HG02973 (cell line): ENCODE measurements at regions not wholly inside any gene's neighbourhood (a gene's known extent, or its start where the extent isn't known, plus 50 kb on each side); places are given as distances from the start of the nearest gene placed in this dataset.
"Not testable (repeated sequence)": the region's sequence is repeated elsewhere in the genome, so short reads cannot be mapped to it uniquely, and the experiment has no call there.

ENCODE experiments used
- ATAC-seq: cut with Tn5 transposase; IDR thresholded peaks from one replicate; pipeline ENCODE4 v1.9.1; 2021; ENCODE audit warnings: moderate library complexity; ENCODE audit not compliant: unreplicated experiment

DNA sequence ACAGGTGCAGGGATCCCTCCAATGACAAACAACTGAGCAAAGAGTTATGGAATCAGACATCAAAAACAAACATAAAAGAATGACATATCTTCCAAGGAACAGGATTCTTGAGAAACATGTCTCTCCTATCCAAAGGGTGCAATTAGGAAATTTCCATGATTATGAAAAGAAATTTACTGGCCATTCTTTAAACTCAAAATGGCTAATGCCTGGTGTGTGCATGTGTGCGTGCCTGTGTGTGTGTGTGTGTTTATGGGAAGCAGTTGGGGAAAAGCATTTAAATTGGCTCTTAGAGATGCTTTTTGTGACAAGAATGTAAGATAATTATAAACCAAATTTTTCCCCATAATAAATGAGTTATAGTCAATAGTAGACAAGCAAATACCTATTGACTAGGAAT, 320.5 kb upstream of the THBS1 start:
- no peak for ATAC-seq

DNA sequence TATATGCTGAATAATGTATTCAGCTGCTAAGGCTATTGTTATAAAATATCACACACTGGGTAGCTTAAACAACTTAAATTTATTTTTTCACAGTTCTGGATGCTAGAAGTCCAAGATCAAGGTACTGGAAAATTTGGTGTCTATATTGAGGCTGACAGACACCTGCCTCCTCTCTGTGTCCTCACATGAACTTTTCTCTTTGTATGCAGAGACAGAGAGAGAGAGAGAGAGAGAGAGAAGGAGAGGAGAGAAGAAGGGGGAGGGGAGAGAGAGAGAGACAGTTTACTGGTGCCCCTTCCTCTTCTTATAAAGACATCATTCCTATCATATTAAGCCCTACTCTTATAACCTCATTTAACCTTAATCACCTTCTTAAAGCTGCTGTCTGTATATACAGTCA, 320.1 kb upstream of the THBS1 start:
- no peak for ATAC-seq

DNA sequence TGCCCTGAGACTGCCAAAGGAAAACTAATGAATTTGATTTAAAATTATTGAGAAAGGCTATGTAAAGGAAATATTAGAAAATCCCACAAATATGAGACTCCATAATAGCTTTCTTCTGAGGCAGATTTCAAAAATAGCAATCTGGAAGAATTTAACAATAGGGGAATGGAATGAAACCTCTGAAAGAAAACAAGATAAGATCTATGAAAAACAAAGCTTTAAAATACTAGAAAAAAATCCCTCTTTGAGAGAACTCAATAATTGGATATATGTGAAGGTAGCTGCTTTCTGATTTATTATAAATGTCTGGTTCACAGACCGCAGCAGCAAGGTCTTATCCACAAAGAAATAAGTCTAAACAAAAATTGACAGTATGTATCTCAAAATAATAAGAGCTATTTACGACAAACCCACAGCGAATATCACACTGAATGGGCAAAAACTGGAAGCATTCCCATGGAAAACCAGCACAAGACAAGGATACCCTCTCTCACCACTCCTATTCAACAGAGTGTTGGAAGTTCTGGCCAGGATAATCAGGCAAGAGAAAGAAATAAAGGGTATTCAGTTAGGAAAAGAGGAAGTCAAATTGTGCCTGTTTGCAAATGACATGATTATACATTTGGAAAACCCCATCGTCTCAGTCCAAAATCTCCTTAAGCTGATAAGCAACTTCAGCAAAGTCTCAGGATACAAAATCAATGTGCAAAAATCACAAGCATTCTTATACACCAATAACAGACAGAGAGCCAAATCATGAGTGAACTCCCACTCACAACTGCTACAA, 319.3 kb upstream of the THBS1 start:
- ATAC-seq, result not testable (repeated sequence)

DNA sequence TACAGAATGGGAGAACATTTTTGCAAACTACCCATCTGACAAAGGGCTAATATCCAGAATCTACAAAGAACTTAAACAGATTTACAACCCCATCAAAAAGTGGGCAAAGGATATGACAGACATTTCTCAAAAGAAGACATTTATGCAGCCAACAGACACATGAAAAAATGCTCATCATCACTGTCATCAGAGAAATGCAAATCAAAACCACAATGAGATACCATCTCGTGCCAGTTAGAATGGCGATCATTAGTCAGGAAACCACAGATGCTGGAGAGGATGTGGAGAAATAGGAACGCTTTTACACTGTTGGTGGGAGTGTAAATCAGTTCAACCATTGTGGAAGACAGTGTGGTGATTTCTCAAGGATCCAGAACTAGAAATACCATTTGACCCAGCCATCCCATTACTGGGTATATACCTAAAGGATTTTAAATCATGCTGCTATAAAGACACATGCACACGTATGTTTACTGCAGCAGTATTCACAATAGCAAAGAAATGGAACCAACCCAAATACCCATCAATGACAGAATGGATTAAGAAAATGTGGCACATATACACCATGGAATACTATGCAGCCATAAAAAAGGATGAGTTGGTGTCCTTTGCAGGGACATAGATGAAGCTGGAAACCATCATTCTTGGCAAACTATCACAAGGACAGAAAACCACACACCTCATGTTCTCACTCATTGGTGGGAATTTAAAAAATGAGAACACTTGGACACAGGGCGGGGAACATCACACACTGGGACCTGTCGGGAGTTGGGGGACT, 317.7 kb upstream of the THBS1 start:
- not testable (repeated sequence) for ATAC-seq

DNA sequence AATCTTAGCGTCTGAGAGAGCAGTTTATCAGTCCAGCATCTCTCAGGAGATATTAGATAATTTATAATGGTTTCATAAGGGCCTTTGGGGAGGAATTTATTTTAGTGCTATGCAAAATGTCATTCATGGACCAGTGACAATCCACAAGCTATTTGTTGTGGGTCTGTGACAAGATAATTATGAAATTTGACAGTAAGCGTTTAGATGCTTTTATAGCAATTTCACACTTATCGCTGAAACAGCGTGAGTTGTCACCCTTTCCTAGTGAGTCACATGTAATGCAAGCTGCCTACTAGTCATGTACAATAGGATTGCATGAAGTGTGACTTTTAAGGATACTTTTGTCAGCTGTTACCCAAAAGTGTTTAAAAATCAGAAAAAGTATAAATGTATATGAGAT, 315.6 kb upstream of the THBS1 start:
- ATAC-seq, result no peak

DNA sequence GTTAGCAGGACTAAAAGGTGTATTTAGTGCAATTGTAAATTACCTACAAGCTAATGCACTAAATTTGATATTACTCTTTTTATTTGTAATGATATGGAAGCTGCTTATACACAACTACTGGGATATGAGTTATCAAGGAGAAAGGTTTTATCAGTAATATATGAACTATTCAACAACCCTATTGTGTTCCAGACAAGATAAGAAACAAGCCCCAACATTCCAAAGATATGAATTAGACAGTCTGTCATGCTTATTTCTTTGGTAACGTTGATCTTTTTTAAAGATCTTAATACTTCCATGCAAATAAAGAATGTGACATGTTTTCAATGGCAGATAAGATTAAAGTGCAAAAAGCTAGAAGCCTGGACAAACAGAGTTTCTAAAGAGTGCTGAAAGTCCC, 314.0 kb upstream of the THBS1 start:
- ATAC-seq, result no peak

DNA sequence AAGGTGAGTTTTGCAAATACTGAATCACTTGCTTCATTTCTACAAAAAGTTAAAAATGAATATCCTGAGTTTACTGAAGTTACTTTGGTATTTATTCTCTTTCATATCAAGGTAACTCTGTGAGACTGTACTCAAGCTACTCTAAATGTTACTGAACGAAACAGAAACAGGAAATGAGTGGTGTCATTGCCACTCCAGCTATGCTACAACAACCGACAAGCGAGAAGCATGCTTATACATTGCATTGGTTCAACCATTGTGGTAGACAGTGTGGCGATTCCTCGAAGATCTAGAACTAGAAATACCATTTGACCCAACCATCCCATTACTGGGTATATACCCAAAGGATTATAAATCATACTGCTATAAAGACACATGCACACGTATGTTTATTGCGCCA, 313.2 kb upstream of the THBS1 start:
- no peak for ATAC-seq

DNA sequence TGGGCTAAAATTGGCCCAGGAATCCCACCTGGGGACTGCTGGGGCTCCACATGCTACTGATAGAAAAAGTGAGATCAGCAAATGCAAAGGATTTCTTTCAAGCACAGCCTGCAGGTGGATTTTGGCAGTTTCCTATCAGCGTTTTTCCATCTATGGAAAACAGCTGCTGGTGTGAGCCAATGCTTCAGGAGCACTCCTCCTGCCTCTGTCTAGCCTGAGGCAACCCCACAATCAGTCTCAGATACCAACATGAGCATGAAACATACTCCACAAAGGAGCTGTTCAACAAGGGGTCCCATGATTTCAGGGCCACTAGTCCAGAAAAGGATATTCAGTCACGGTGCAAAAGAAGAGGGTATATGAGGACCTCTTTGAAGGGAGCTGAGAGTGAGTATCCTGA, 311.5 kb upstream of the THBS1 start:
- no peak for ATAC-seq

DNA sequence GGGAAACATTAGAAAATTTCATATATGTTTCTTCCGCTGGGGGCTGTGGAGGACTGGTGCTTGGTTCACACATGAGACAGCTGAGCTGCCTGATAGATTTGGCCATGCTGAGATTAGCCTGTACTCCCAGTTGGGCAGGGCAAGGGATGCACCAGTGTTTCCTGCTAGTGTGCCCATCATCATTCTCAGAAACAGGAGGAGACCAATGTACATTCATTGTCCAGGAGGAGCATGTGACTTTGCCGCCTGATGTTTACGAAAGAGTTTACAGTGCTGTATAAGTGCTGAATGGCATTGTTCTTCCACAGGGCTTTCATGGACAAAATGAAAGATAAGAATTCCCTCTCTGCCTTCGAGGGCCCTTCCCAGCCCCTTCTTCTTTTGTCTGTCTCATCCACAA, 311.1 kb upstream of the THBS1 start:
- no peak for ATAC-seq

DNA sequence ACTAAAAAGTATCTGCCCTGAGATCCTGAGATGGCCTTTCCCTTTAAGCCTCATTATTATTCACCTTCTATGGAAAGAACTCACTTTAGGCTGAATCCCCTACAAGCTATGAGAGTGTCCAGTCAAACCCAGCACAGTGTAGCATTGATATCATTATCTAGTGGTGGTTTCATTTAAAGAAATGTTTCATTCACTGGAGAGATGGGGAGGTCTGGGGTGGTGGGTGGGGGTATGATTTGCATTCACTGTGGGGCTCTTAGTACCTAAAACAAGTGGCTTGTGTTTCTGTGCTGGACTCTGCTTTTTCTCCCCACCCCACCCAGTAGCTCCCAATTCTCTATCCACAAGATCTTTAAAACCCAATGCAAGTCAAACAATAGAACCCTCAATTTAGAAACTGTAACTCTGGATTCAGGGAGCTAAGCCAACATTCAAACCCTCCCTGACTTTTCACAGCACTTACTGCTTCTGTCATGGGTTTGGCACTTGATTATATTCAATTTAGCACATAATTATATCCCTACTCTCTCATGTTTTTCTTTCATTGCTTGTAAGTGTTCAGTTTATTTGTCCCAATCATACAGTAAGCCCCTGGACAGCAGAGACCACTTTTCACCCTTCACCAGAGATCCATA, 310.5 kb upstream of the THBS1 start:
- no peak for ATAC-seq

DNA sequence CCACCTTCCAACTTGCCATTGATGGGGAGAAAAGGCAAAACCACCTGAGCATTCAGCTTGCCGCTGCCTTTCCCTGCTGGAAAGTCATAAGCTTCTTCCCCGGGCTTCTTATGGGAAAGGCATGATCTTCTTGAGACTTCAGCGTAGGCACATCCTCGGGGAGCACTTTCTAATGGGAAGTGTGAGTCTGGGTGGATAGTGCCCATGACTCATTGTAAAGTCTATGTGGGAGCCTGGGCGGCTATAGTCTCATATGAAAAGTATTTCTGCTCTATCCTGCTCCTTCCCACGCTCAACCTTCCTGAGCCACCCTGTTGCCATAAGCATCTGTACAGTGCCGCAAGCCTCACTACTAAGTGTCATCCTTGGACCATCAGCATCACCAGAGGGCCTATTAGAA, 309.9 kb upstream of the THBS1 start:
- no peak for ATAC-seq

DNA sequence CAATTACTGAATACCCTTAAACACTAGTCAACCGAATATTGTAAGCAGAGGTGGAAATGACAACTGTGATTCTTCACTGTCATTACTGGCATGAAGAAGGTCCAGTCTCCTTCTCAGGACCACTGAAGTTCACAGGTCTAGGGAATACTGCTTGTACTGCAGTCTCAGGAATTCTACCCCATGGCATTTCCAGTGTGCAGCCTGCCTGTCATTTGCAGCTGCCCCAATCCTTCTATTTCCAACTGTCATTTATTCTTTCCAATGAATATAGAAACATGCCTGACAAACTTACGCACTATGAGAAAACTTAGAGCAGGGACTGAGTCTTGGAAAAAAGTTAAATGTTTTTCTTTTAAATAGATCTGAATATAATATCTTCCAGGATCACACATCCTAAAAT, 308.0 kb upstream of the THBS1 start:
- no peak for ATAC-seq

DNA sequence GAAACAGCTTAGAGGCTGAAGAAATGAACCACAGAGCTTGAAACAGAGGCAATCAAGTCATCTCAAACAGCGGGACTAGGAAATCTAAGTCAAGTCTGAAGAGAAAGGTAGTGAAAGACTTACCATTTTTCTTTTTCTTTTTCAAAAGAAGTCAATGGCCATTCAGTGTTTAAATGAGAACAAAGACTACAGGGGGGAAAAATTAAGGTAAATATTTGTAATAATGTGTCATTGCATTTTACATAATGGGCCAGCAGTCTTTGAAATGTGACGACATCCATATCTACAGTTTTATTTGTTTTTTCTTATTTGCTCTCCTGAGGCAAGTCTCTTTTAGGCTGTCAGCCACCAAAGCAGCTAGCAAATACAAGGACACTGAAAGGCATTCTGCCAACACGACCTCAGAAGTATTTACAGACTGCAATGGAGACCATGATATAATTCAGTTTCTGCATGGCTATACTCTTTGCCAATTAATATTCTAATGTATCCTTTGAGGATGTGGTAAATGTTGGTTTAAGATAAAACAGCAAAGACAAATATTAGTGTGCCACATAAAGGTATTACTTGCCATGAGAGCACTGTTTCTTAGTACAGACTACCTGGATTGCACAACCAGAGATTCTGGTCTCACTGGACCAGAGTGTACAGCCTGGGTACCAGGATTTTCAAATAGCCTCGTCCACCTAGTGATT, 307.0 kb upstream of the THBS1 start:
- ATAC-seq, result no peak

DNA sequence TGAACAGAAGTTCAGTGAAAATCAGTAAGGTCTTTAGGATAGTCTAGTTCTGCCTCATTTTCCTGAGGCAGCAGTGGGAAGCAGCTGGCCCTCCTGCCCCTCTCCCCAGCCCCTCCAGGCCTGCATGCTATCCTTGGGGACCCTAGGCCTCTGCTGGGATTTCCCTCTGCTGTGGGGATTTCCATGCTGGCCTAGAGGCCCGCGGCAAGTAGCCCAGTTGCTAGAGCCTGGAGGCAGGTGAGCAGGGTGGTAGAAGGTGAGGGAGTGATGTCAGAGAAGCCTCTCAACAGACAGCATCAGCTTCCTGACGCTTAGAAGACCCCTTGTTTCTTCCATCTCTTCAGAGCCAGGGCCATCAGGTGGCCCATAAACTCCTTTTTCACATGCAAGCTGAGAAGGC, 305.8 kb upstream of the THBS1 start:
- ATAC-seq, result no peak

DNA sequence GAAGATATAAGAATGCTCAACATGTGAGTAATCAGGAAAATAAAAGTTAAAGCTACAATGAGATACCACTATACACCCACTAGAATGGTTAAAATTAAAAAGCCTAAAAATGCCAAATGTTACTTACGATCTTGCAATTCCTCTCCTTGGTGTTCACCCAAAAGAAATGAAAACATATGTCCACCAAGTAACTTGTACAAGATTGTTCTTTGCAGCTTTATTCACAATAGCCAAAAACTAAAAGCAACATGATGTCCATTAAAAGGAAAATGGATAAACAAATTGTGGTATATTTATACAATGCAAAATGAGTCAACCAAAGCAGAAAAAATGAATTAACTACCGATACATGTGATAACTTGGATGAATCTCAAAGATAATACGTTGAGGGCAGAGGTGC, 301.6 kb upstream of the THBS1 start:
- no peak for ATAC-seq

DNA sequence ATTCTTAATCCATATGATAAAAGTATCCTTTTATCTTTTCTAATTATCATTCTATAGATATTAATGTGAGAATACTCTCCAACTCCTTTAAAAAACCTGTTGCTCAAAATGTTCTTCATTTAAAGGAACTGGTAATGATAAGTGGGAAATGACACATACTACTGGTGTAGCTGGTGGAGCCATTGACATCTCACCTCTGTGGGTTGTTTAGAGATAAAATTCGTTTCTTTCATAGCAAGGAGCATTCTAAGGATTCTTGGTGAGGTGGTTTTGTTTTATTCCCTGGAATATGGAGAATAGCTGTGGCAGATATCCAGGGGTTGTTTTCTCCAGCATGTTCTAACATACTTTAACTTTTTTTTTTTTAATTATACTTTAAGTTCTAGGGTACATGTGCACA, 299.8 kb upstream of the THBS1 start:
- no peak for ATAC-seq

DNA sequence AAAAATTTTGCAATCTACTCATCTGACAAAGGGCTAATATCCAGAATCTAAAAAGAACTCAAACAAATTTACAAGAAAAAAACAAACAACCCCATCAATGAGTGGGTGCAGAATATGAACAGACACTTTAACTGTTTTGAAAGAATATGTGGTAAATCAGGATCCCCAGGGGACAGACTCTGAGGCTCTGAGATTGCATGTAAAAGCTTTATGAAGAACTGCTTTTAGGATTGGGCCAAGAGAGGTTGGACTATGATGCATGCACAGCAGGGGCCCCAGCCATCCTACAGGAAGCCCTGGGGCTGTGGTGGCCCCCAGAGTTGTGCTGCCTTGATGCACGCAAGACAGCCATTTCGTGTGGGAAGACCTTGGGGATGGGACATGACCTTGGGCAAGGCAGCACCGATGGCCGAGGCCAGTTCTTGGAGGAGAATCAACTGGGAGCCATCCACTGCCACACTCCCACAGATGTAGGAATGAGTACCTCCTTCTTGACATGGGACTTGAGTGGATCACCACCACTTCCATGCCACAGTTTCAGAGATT, 298.1 kb upstream of the THBS1 start:
- ATAC-seq, result no peak

DNA sequence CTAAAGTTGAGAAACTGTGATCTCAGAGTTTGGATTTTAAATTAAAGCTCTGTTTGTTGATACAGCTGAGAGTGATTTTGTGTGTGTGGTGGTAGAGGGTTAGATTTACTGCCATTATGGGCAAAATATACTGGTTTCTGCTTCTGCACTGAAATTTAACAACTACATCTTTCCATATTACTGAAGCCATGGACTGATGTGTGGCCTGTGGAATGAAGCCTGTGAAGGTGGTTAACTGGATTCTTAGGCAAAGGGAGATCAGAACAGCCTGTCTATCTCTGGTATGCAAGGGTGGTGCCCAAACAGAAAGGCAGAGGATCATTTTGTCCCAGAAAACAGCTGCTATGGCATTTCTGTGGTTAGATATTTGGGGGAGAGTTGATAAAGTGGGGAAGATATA, 297.3 kb upstream of the THBS1 start:
- no peak for ATAC-seq

DNA sequence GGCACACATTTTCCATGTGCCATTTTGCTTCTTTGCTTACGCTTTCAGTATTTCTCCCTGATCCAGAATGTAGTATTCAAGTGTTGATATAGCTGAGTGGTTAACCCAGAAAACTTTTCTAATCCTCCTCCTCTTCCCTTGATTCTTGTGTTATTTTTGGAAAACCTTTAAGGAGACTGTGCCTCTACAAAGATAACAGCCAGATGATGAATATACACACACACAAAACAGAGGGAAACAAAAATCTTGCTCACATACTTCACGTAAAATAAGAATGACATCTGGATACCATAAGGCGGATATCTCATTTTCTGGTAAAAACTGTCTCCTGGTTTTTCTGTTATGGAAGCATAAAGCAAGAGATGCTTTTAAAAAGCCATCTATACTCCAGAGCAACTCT, 295.8 kb upstream of the THBS1 start:
- ATAC-seq, result no peak

DNA sequence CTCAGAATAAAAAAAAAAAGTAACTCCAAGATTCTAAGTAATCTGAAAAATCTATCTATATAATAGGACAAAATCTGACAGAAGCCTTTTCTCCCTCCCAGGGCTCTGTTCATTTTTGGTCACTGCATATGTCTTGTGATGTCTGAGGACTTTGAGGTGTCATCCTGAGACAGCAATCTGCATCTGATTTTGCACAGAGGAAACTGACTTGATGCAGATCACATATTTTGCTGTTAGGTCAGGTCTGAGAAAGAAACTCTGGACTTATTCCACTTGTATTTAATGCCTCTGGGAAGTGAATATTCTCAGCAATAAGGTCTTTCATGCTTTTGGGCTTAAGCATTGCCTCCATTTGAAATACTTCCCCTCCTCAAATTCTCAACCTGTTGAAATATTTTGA, 295.2 kb upstream of the THBS1 start:
- no peak for ATAC-seq

DNA sequence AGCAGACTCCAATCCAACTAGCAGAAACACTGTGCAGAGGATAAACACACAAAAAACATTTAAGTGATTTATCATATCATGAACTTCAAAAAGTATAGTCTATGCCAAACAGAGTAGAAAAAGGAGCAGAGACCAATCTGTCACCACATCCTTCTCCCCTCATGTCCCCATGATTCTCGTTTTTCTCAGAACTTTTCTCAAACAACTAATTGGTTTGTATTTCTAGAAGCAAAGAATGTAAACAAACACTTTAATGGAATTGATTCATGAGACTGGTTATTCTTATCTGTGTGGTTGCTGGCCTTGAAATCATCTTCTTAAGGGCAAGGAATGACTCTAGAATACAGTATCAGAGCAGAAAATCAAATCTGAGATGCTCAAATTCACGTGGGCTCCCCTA, 294.2 kb upstream of the THBS1 start:
- no peak for ATAC-seq
